ENCODE measurements at regions not wholly inside any gene's neighbourhood (a gene's known extent, or its start where the extent isn't known, plus 50 kb on each side); places are given as distances from the start of the nearest gene placed in this dataset.

DNA sequence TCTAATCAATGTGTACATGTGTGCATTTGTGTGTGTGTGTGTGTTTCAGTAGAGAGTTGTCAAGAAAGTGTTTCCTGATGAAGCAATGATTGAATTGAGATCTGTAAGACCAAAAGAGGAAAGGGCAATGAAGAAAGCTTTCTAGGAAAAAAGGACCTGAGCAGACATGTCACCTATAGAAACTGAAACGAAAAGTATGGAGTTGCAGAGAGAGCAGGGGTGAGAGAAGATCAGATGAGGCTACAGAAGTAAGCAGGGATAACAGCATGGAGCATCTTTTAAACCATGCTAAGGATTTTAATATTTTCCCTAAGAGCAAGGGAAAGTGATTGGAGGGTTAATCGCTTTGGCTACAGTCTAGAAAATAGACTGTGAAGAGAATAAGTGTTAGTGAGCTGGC lies 1459.4 kb upstream of the TENM4 start:
- TF ChIP-seq CEBPB (IDR thresholded peaks at IDR 0.05; ENCODE audit: low read depth, low read length), result no peak
- TF ChIP-seq USF2 (IDR thresholded peaks at IDR 0.05; ENCODE audit: low read depth, low read length), result no peak
- TF ChIP-seq CTCF (conservative IDR thresholded peaks at IDR 0.05; ENCODE audit: low read depth, low read length), result no peak
- no peak for TF ChIP-seq POLR2A (IDR thresholded peaks at IDR 0.05; ENCODE audit: low read depth, low read length)
- no peak for TF ChIP-seq MXI1 (IDR thresholded peaks at IDR 0.05; ENCODE audit: borderline replicate concordance, low read depth, low read length)
- no peak for TF ChIP-seq RFX5 (IDR thresholded peaks at IDR 0.05; ENCODE audit: low read depth, low read length)
- no peak for TF ChIP-seq RCOR1 (IDR thresholded peaks at IDR 0.05; ENCODE audit: insufficient replicate concordance, low read length)
